Ishikawa (cell line): ENCODE measurements at regions not wholly inside any gene's neighbourhood (a gene's known extent, or its start where the extent isn't known, plus 50 kb on each side); places are given as distances from the start of the nearest gene placed in this dataset.

Experiments used
- CEBPB ChIP-seq: IDR thresholded peaks from 2 replicates; pipeline ENCODE4 v1.6.1; 2012
- CREB1 ChIP-seq: IDR thresholded peaks from 2 replicates; pipeline ENCODE4 v1.6.1; 2012; ENCODE audit warnings: low read depth
- EGR1 ChIP-seq: IDR thresholded peaks from 2 replicates; pipeline ENCODE4 v1.6.1; 2012
- EP300 ChIP-seq: IDR thresholded peaks from 2 replicates; pipeline ENCODE4 v1.6.1; 2012; ENCODE audit warnings: borderline replicate concordance
- FOXM1 ChIP-seq: IDR thresholded peaks from 2 replicates; pipeline ENCODE4 v1.6.1; 2012; ENCODE audit warnings: low read depth, borderline replicate concordance
- NFIC ChIP-seq: IDR thresholded peaks from 2 replicates; pipeline ENCODE4 v1.6.1; 2012
- RAD21 ChIP-seq: IDR thresholded peaks from 2 replicates; pipeline ENCODE4 v1.6.1; 2012; ENCODE audit warnings: low read depth
- TAF1 ChIP-seq: IDR thresholded peaks from 2 replicates; pipeline ENCODE4 v1.6.1; 2012; ENCODE audit warnings: low read depth, mild to moderate bottlenecking
- TCF12 ChIP-seq: IDR thresholded peaks from 2 replicates; pipeline ENCODE4 v1.6.1; 2012; ENCODE audit warnings: low read depth
- TEAD4 ChIP-seq: IDR thresholded peaks from 2 replicates; pipeline ENCODE4 v1.6.1; 2012
- YY1 ChIP-seq: IDR thresholded peaks from 2 replicates; pipeline ENCODE4 v1.6.1; 2012; ENCODE audit warnings: low read depth
- ZBTB7A ChIP-seq: IDR thresholded peaks from 2 replicates; pipeline ENCODE4 v1.6.1; 2012; ENCODE audit warnings: low read depth
- TF ChIP-seq, protein P1 (sequence below): IDR thresholded peaks from 2 replicates; pipeline ENCODE4 v1.6.1; 2012
- TF ChIP-seq, protein P2 (sequence below): IDR thresholded peaks from 2 replicates; pipeline ENCODE4 v1.6.1; 2012
- TF ChIP-seq, protein P3 (sequence below): IDR thresholded peaks from 2 replicates; pipeline ENCODE4 v1.6.1; 2012; ENCODE audit warnings: low read depth, mild to moderate bottlenecking

DNA sequence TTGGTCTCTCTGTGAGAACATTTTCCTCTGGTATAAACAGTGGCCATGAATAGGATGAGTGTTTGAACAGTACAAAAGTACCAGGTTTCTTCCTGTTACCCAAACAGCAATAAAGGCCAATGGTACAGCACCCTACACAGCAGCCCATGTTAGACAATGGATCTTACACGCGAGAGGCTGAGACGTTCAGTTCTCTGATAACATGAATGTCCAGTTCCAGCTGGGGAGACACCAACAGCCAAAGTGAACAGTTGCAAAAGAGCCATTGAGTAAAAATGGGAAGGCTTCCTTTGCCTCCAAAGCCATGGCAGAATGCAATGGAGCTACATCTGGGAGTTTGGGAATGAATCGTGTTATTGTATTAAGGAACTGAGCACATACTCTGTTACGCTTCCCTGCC, 246.8 kb upstream of the SGK1 start:
- TF ChIP-seq RAD21 (no peak), EP300 (no peak), EGR1 (no peak), CEBPB (no peak), TEAD4 (no peak), YY1 (no peak)
- TF ChIP-seq, protein P1, sequence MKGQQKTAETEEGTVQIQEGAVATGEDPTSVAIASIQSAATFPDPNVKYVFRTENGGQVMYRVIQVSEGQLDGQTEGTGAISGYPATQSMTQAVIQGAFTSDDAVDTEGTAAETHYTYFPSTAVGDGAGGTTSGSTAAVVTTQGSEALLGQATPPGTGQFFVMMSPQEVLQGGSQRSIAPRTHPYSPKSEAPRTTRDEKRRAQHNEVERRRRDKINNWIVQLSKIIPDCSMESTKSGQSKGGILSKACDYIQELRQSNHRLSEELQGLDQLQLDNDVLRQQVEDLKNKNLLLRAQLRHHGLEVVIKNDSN = no peak
- TF ChIP-seq, protein P2, sequence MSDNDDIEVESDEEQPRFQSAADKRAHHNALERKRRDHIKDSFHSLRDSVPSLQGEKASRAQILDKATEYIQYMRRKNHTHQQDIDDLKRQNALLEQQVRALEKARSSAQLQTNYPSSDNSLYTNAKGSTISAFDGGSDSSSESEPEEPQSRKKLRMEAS = no peak

DNA sequence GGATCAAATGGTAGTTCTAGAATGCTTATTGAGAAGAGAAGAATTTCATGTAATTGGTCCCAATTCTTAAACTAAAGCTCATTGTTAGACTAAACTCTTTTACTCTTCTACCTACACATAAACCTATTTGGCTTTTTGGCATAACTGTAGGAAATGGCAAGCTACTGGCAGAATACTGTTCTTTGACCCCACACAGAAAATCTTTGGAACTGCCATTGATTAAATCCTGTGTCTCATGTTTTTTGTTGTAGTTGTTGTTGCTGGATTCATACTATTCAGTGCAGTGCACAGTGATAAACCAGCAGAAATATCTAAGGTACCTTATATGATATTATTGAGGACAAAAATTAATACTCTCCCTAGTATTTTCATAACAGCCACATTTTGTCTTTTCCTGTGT, 242.1 kb upstream of the SGK1 start:
- TF ChIP-seq, protein P3, sequence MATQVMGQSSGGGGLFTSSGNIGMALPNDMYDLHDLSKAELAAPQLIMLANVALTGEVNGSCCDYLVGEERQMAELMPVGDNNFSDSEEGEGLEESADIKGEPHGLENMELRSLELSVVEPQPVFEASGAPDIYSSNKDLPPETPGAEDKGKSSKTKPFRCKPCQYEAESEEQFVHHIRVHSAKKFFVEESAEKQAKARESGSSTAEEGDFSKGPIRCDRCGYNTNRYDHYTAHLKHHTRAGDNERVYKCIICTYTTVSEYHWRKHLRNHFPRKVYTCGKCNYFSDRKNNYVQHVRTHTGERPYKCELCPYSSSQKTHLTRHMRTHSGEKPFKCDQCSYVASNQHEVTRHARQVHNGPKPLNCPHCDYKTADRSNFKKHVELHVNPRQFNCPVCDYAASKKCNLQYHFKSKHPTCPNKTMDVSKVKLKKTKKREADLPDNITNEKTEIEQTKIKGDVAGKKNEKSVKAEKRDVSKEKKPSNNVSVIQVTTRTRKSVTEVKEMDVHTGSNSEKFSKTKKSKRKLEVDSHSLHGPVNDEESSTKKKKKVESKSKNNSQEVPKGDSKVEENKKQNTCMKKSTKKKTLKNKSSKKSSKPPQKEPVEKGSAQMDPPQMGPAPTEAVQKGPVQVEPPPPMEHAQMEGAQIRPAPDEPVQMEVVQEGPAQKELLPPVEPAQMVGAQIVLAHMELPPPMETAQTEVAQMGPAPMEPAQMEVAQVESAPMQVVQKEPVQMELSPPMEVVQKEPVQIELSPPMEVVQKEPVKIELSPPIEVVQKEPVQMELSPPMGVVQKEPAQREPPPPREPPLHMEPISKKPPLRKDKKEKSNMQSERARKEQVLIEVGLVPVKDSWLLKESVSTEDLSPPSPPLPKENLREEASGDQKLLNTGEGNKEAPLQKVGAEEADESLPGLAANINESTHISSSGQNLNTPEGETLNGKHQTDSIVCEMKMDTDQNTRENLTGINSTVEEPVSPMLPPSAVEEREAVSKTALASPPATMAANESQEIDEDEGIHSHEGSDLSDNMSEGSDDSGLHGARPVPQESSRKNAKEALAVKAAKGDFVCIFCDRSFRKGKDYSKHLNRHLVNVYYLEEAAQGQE = no peak
- TF ChIP-seq TCF12 (no peak), RAD21 (no peak), TEAD4 (no peak), EGR1 (no peak), TAF1 (no peak)

DNA sequence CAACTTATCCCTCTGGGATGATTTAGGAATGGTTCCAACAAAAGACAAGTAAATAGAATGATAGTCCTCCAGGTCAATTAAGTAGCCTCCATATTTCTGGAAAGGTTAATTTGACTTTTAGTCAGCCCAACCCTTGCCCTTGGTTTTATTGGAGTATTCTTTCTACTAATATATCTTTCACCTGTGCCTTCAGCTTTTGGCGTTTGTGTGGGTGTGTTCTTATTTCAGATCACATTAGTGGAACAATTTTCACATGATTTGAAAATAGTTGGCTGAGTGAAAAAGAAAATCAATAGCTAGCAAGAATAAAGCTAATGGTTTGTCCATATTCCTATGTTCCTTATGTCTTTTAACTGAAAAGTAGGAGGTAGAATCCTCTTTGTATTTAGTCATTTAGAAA, 239.6 kb upstream of the SGK1 start:
- no peak for TF ChIP-seq FOXM1
- no peak for TF ChIP-seq EGR1
- no peak for TF ChIP-seq RAD21
- TF ChIP-seq TCF12 = no peak
- no peak for TF ChIP-seq NFIC
- TF ChIP-seq ZBTB7A = no peak
- no peak for TF ChIP-seq CREB1
- no peak for TF ChIP-seq EP300
- TF ChIP-seq, protein P1 = no peak

DNA sequence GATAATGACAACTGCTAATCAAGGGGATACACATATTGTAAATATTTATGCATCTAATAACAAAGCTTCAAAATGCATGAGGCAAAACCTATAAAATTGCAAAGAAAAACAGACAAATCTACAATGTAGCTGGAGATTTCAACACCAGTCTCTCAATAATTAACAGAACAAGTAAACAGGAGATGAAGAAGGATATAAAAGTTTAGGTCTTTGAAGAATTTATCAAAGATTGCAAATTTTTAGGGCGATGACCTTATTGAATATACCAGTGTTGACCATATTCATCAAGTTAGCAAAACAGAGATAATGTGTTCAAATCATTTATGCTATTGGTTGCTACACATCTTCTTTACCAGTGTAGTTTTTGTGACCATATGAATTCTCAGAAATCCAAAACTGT, 237.8 kb upstream of the SGK1 start:
- TF ChIP-seq ZBTB7A = no peak
- TF ChIP-seq, protein P3 = no peak
- TF ChIP-seq TCF12 = no peak
- TF ChIP-seq EP300 = no peak
- no peak for TF ChIP-seq RAD21
- TF ChIP-seq FOXM1 = no peak
- TF ChIP-seq EGR1 = no peak

DNA sequence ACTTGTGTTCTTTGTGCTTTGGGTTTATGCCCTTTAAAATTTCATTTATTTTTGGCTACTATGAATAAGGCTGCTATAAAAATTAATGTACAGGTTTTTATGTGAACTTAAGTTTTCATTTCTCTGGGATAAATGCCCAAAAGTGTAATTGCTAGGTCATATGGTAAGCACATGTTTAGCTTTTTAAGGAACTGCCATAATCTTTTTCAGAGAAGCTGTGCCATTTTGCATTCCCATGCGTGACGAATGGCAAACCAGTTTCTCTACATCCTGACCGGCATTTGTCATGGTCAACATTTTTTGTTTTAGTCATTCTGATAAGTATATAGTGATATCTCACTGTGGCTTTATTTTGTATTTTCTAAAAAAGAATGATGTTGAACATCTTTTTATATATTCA, 236.0 kb upstream of the SGK1 start:
- TF ChIP-seq ZBTB7A (no peak), FOXM1 (no peak), RAD21 (no peak), CREB1 (no peak), TEAD4 (no peak), CEBPB (no peak), NFIC (no peak), YY1 (no peak), EP300 (no peak), TAF1 (no peak)
- TF ChIP-seq, protein P1 = no peak
- TF ChIP-seq, protein P3 = no peak
- TF ChIP-seq, protein P2 = no peak
